Mammary epithelial cell (primary cell): ENCODE measurements at regions not wholly inside any gene's neighbourhood (a gene's known extent, or its start where the extent isn't known, plus 50 kb on each side); places are given as distances from the start of the nearest gene placed in this dataset.

Source experiments
- EZH2 ChIP-seq: IDR thresholded peaks from 2 replicates; pipeline ENCODE4 v1.6.1; 2012; ENCODE audit warnings: low read length, inconsistent platforms, borderline replicate concordance
- TF ChIP-seq, protein P1 (sequence below), 2 donors: IDR thresholded peaks in 1 of 2; conservative IDR thresholded peaks in 1 of 2; 2 replicates each; pipeline ENCODE4 v1.5.1; 2011 to 2012; ENCODE audit warnings: inconsistent platforms in 2 of 2, low read length in 2 of 2, mild to moderate bottlenecking in 2 of 2, control low read depth in 1 of 2, low read depth in 1 of 2; ENCODE audit not compliant: insufficient read depth in 1 of 2; ENCODE audit errors: extremely low read depth in 1 of 2

DNA sequence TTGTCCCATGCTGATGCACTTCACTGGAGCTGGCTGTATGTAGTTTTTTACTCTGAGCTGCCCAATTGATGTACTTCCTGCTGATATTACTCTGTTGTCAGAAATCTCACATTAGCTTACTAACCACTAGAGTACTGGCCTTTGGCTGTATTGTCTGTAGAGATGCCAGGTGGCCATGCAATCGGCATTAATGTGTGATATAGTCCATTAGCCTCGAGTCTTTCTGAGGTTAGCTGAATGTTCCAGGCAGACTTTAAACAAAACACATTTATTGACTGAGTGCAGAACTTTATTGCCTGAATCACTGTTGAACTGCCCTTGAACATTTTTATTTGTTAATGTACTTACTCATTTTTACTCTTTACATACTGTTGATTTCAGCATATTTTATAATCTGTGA, 335.2 kb downstream of the PCDH10 start:
- TF ChIP-seq, protein P1, sequence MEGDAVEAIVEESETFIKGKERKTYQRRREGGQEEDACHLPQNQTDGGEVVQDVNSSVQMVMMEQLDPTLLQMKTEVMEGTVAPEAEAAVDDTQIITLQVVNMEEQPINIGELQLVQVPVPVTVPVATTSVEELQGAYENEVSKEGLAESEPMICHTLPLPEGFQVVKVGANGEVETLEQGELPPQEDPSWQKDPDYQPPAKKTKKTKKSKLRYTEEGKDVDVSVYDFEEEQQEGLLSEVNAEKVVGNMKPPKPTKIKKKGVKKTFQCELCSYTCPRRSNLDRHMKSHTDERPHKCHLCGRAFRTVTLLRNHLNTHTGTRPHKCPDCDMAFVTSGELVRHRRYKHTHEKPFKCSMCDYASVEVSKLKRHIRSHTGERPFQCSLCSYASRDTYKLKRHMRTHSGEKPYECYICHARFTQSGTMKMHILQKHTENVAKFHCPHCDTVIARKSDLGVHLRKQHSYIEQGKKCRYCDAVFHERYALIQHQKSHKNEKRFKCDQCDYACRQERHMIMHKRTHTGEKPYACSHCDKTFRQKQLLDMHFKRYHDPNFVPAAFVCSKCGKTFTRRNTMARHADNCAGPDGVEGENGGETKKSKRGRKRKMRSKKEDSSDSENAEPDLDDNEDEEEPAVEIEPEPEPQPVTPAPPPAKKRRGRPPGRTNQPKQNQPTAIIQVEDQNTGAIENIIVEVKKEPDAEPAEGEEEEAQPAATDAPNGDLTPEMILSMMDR (conservative IDR thresholded peaks at IDR 0.05 in 1 of 2, IDR thresholded peaks at IDR 0.05 in 1 of 2; ENCODE audit: extremely low read depth in 1 of 2, insufficient read depth in 1 of 2, low read depth in 1 of 2, low read length in 2 of 2) = no peak
- TF ChIP-seq EZH2 = no peak
